SU-DHL-6 (cell line): ENCODE measurements at regions not wholly inside any gene's neighbourhood (a gene's known extent, or its start where the extent isn't known, plus 50 kb on each side); places are given as distances from the start of the nearest gene placed in this dataset.

ENCODE experiments used
- CTCF ChIP-seq: fragments of 200-600 bp; sonication (generic); IDR thresholded peaks from one replicate; pipeline ENCODE4 v1.5.1; 2017; ENCODE audit warnings: antibody characterized with exemption, mild to moderate bottlenecking, low read length, moderate library complexity; ENCODE audit not compliant: insufficient read depth, poor library complexity, severe bottlenecking
- EZH2phosphoT487 ChIP-seq: fragments of 200-600 bp; sonication (generic), shearing (Covaris generic); conservative IDR thresholded peaks from 2 replicates; pipeline ENCODE4 v1.6.1; 2018; ENCODE audit warnings: mild to moderate bottlenecking, antibody characterized with exemption, low read length, moderate library complexity, mixed read lengths

- TF ChIP-seq CTCF (no peak), EZH2phosphoT487 (no peak)
These were observed 209.5 kb downstream of the FOXD2 start for GRCh38 chr1:47647327-47647845.
